ENCODE measurements at regions not wholly inside any gene's neighbourhood (a gene's known extent, or its start where the extent isn't known, plus 50 kb on each side); places are given as distances from the start of the nearest gene placed in this dataset.

GRCh38 chr13:64362564-64362963 is 2867.6 kb downstream of the PCDH9 start:
- no peak for DNase-seq

GRCh38 chr13:64347664-64348063 is 2882.5 kb downstream of the PCDH9 start:
- DNase-seq: no peak

GRCh38 chr13:64339373-64340063 is 2890.6 kb downstream of the PCDH9 start:
- no peak for DNase-seq

- DNase-seq: no peak
Observed at GRCh38 chr13:64338671-64339070, 2891.5 kb downstream of the PCDH9 start.

GRCh38 chr13:64333888-64334287 is 2896.2 kb downstream of the PCDH9 start:
- DNase-seq: no peak

GRCh38 chr13:64332048-64332447 is 2898.1 kb downstream of the PCDH9 start:
- no peak for DNase-seq

- no peak for DNase-seq
Observed at GRCh38 chr13:64327505-64328194, 2902.5 kb downstream of the PCDH9 start.

GRCh38 chr13:64314331-64314730 is 2898.7 kb upstream of the PCDH20 start:
- DNase-seq: no peak

- DNase-seq: no peak
Observed at GRCh38 chr13:64311948-64312347, 2896.3 kb upstream of the PCDH20 start.

- no peak for DNase-seq
Observed at GRCh38 chr13:64311112-64311511, 2895.5 kb upstream of the PCDH20 start.

- DNase-seq: no peak
Observed at GRCh38 chr13:64305246-64305645, 2889.6 kb upstream of the PCDH20 start.

GRCh38 chr13:64300239-64300638 is 2884.6 kb upstream of the PCDH20 start:
- no peak for DNase-seq

- no peak for DNase-seq
Observed at GRCh38 chr13:64293923-64294322, 2878.3 kb upstream of the PCDH20 start.

GRCh38 chr13:64289702-64290101 is 2874.1 kb upstream of the PCDH20 start:
- DNase-seq: no peak

- no peak for DNase-seq
Observed at GRCh38 chr13:64283926-64284325, 2868.3 kb upstream of the PCDH20 start.

- no peak for DNase-seq
Observed at GRCh38 chr13:64278493-64278892, 2862.8 kb upstream of the PCDH20 start.

- no peak for DNase-seq
Observed at GRCh38 chr13:64277097-64277496, 2861.4 kb upstream of the PCDH20 start.

GRCh38 chr13:64276232-64276631 is 2860.6 kb upstream of the PCDH20 start:
- DNase-seq: no peak

- no peak for DNase-seq
Observed at GRCh38 chr13:64274481-64275217, 2859.0 kb upstream of the PCDH20 start.

- DNase-seq: no peak
Observed at GRCh38 chr13:64273780-64274179, 2858.1 kb upstream of the PCDH20 start.

GRCh38 chr13:64272681-64273080 is 2857.0 kb upstream of the PCDH20 start:
- no peak for DNase-seq

GRCh38 chr13:64266024-64266423 is 2850.4 kb upstream of the PCDH20 start:
- DNase-seq: no peak

GRCh38 chr13:64263285-64263684 is 2847.6 kb upstream of the PCDH20 start:
- no peak for DNase-seq

GRCh38 chr13:64256751-64257150 is 2841.1 kb upstream of the PCDH20 start:
- DNase-seq: no peak

Data from stimulated activated CD4-positive, alpha-beta T cell treated with anti-CD3 and anti-CD28 coated beads, Interleukin-15, amount 100 ng/mL, for 24 hours (primary cell).